GM18511 (cell line): ENCODE measurements at regions not wholly inside any gene's neighbourhood (a gene's known extent, or its start where the extent isn't known, plus 50 kb on each side); places are given as distances from the start of the nearest gene placed in this dataset.

Experiments used
- ATAC-seq: cut with Tn5 transposase; IDR thresholded peaks from one replicate; pipeline ENCODE4 v1.9.1; 2021; ENCODE audit warnings: mild to moderate bottlenecking, moderate library complexity; ENCODE audit not compliant: unreplicated experiment

- no peak for ATAC-seq
Measured at GRCh38 chr5:128876569-128877382, 88.5 kb upstream of the SLC27A6 start.

- ATAC-seq, result no peak
Measured at GRCh38 chr5:128877476-128877875, 87.8 kb upstream of the SLC27A6 start.

- no peak for ATAC-seq
Measured at GRCh38 chr5:128881502-128882018, 83.7 kb upstream of the SLC27A6 start.

GRCh38 chr5:128885649-128886255, 79.5 kb upstream of the SLC27A6 start:
- no peak for ATAC-seq

- no peak for ATAC-seq
Measured at GRCh38 chr5:128895122-128895521, 70.2 kb upstream of the SLC27A6 start.

- no peak for ATAC-seq
Measured at GRCh38 chr5:128896675-128897074, 68.6 kb upstream of the SLC27A6 start.

- ATAC-seq, result no peak
Measured at GRCh38 chr5:128903550-128903949, 61.7 kb upstream of the SLC27A6 start.

GRCh38 chr5:128904805-128905567, 60.3 kb upstream of the SLC27A6 start:
- ATAC-seq, result peak; percentile 7

GRCh38 chr5:128905568-128906110, 59.6 kb upstream of the SLC27A6 start:
- ATAC-seq, result peak; percentile 88

GRCh38 chr5:128913551-128913950, 51.7 kb upstream of the SLC27A6 start:
- peak; percentile 73 for ATAC-seq
